Neural cell (in vitro differentiated cells): ENCODE measurements at regions not wholly inside any gene's neighbourhood (a gene's known extent, or its start where the extent isn't known, plus 50 kb on each side); places are given as distances from the start of the nearest gene placed in this dataset.

Experiments used
- CTCF ChIP-seq: fragments of 450-650 bp; IDR thresholded peaks from 2 replicates; pipeline ENCODE4 v1.5.1; 2014; ENCODE audit warnings: antibody characterized with exemption, mild to moderate bottlenecking, moderate library complexity; ENCODE audit not compliant: poor library complexity, severe bottlenecking
- MXI1 ChIP-seq: fragments of 450-650 bp; conservative IDR thresholded peaks from 2 replicates; pipeline ENCODE4 v1.6.1; 2014; ENCODE audit warnings: antibody characterized with exemption, mild to moderate bottlenecking; ENCODE audit not compliant: poor library complexity, severe bottlenecking
- RAD21 ChIP-seq: fragments of 450-650 bp; conservative IDR thresholded peaks from 2 replicates; pipeline ENCODE4 v1.6.1; 2014; ENCODE audit warnings: antibody characterized with exemption, mild to moderate bottlenecking, moderate library complexity

- TF ChIP-seq CTCF, result no peak
- TF ChIP-seq RAD21, result no peak
- no peak for TF ChIP-seq MXI1
Observed at GRCh38 chr3:66673293-66673692, 172.5 kb upstream of the LRIG1 start.
